Kidney (tissue), 13 donors: ENCODE measurements at regions not wholly inside any gene's neighbourhood (a gene's known extent, or its start where the extent isn't known, plus 50 kb on each side); places are given as distances from the start of the nearest gene placed in this dataset.

Source experiments
- DNase-seq, 5 donors: peaks; one replicate each; pipeline ENCODE4 v3.0.0-alpha.2; 2013 to 2020
- FAIRE-seq: peaks from 2 replicates; lab custom pipeline; 2012; peaks lifted over from hg19 to GRCh38; lab: Jason Lieb, UNC
- H3K27ac ChIP-seq, 2 donors: one replicate each; pipeline ENCODE4 v1.7.0; 2013; ENCODE audit warnings: low read depth in 2 of 2, low read length in 2 of 2, inconsistent platforms in 1 of 2
- H3K27me3 ChIP-seq: one replicate; pipeline ENCODE4 v1.7.1; 2013; ENCODE audit warnings: low read length, inconsistent platforms; ENCODE audit not compliant: control insufficient read depth, insufficient read depth
- H3K36me3 ChIP-seq, 3 donors: one replicate each; pipeline versions ENCODE4 v1.7.0 to v1.7.1; 2013; ENCODE audit warnings: low read length in 3 of 3, control low read depth in 1 of 3, inconsistent platforms in 1 of 3; ENCODE audit not compliant: insufficient read depth in 3 of 3, control insufficient read depth in 2 of 3
- H3K4me1 ChIP-seq, 3 donors: one replicate each; pipeline versions ENCODE4 v1.7.0 to v1.7.1; 2013; ENCODE audit warnings: low read length in 3 of 3, inconsistent platforms in 1 of 3, low read depth in 1 of 3; ENCODE audit not compliant: control insufficient read depth in 2 of 3, insufficient read depth in 2 of 3
- H3K4me3 ChIP-seq, 3 donors: one replicate each; pipeline versions ENCODE4 v1.7.0 to v1.8.1; 2013; ENCODE audit warnings: low read length in 3 of 3, control low read depth in 1 of 3, inconsistent platforms in 1 of 3
- H3K9ac ChIP-seq, 3 donors: one replicate each; pipeline versions ENCODE4 v1.7.0 to v1.7.1; 2013; ENCODE audit warnings: low read length in 3 of 3, control low read depth in 1 of 3, inconsistent platforms in 1 of 3
- H3K9me3 ChIP-seq, 3 donors: one replicate each; pipeline versions ENCODE4 v1.7.0 to v1.7.1; 2013; ENCODE audit warnings: low read length in 3 of 3, control low read depth in 1 of 3, inconsistent platforms in 1 of 3; ENCODE audit not compliant: control insufficient read depth in 2 of 3, insufficient read depth in 1 of 3
- intact Hi-C: fragments of 100-400 bp; cut with DNase I; formaldehyde crosslinking; loops from one replicate; pipeline ENCODE4 v1.11.1; 2022
- TF ChIP-seq, protein P1 (sequence below): IDR thresholded peaks from 3 replicates; pipeline ENCODE4 v1.5.1; 2012; ENCODE audit warnings: mild to moderate bottlenecking, moderate library complexity, borderline replicate concordance; ENCODE audit not compliant: insufficient read depth; ENCODE audit errors: extremely low read depth
- donor health status: control.
- donor health status: control.
- donor health status: control.
- donor health status: control.
- donor health status: control.
- donor health status: DM: yes; HTN: yes; CAD: no.
- donor health status: Normal renal cell carcinoma (clear cell type).

DNA sequence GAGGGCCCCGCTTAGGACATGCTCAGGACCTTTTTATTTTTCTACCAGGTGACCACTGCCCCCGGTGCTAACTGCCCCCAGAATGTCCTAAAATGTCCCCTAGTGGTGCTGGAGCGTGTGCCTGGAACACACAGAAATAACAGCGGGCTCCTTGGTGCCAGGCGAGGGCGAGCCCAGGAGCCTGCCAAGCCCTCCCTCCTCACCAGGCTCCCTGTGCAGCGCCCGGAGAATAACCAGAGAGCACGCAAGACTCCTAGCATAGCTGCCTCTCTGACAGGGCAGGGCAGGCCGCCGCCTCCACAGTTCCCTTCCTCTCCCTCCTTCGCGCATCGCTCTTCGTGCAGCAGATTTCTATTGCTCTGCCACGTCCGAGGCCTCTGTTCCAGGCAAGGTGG lies 84.3 kb upstream of the ZNF516 start:
- TF ChIP-seq, protein P1, sequence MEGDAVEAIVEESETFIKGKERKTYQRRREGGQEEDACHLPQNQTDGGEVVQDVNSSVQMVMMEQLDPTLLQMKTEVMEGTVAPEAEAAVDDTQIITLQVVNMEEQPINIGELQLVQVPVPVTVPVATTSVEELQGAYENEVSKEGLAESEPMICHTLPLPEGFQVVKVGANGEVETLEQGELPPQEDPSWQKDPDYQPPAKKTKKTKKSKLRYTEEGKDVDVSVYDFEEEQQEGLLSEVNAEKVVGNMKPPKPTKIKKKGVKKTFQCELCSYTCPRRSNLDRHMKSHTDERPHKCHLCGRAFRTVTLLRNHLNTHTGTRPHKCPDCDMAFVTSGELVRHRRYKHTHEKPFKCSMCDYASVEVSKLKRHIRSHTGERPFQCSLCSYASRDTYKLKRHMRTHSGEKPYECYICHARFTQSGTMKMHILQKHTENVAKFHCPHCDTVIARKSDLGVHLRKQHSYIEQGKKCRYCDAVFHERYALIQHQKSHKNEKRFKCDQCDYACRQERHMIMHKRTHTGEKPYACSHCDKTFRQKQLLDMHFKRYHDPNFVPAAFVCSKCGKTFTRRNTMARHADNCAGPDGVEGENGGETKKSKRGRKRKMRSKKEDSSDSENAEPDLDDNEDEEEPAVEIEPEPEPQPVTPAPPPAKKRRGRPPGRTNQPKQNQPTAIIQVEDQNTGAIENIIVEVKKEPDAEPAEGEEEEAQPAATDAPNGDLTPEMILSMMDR = no peak
- no peaks in the 10 kb centered on the region for H3K4me1 ChIP-seq
- H3K27me3 ChIP-seq = no peaks in the 10 kb centered on the region
- no peaks in the 10 kb centered on the region for H3K36me3 ChIP-seq
- FAIRE-seq (no peak), DNase-seq (peak in 1 of 5 donors; percentile 35)
- H3K9me3 ChIP-seq = no peaks in the 10 kb centered on the region
- intact Hi-C loops = no loop called here
- no peak overlapping the region for H3K4me3 ChIP-seq
- H3K27ac ChIP-seq = no peak overlapping the region
- H3K9ac ChIP-seq = no peak overlapping the region

DNA sequence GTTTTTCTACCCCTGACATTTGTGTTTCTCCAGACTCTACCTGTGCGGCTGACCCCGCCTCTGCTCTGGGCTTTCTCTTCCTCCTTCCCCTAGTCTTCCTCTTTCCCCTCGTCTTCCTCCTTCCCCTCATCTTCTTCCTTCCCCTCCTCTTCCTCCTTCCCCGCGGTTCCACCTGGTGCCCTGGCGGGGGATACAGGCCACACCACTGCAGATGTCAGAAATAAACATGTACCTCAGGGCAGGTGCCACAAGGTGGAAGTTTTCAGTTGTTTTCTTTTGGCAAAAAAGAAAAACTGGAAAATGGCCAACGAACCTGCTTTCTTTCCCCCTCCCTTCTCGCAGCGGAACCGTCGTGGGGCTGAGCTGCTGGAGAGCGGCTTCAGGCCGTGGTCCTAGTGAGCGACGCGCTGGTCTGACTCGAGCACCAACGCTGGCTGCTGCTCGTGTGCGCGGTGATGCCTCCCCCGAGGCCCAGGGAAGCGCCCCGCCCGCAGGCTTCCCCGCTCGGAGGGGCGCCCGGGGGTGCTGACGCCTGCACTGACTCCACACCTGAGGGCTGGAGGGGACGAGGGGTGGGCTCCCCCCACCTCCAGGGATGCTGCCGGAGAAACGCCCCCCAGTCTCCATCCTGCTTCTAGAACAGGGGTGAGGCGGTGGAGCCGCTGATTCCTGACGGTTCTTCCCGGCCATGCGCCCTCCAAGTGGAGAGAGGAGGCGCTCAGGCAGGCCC lies 83.7 kb upstream of the ZNF516 start:
- peak in 2 of 5 donors; percentile 59 to 69 for DNase-seq
- no peaks in the 10 kb centered on the region for H3K4me1 ChIP-seq
- H3K9ac ChIP-seq = no peak overlapping the region
- intact Hi-C loops = no loop called here
- no peaks in the 10 kb centered on the region for H3K36me3 ChIP-seq
- no peaks in the 10 kb centered on the region for H3K27me3 ChIP-seq
- H3K9me3 ChIP-seq = no peaks in the 10 kb centered on the region
- no peak overlapping the region for H3K4me3 ChIP-seq
- FAIRE-seq = no peak
- H3K27ac ChIP-seq = no peak overlapping the region
- TF ChIP-seq, protein P1 = no peak

DNA sequence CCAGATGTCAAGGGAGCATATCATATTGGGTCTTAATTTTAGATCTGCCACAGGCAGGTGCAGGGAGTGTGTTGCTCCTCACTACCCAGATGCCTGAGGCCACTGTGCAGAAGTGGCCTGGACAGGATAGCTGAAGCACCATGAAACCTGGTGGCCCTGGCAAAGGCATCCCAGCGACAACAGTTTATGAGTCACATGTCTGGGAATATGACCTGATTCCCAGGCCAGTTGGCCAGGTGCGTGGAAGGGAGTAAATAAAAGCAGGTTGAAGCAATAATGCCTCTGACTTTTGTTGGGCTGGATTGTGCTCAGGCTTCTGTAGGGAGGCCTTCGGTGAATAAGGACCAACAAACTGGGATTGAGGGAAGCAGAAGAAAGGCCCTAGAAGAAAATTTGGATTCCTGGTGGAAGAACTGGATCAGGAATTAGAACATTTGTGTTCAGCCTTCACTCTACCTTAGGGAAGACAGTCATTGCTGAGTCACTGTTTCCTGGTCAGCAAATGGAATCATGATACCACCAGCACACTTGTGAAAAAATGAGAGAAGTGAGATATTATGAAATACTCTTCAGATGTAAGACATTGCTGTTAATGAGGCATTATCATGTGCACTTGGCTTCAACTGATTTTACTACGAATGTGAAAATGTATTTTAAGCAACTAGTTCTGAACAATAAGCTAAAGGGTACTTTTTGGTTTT lies 78.4 kb upstream of the ZNF516 start:
- H3K9ac ChIP-seq = no peak overlapping the region
- intact Hi-C loops = no loop called here
- TF ChIP-seq, protein P1 = no peak
- FAIRE-seq = no peak
- no peaks in the 10 kb centered on the region for H3K9me3 ChIP-seq
- no peak overlapping the region for H3K27ac ChIP-seq
- DNase-seq = no peak
- H3K4me3 ChIP-seq = no peak overlapping the region
- no peaks in the 10 kb centered on the region for H3K27me3 ChIP-seq
- H3K4me1 ChIP-seq = no peaks in the 10 kb centered on the region
- H3K36me3 ChIP-seq = no peaks in the 10 kb centered on the region
